PC-9 (cell line): ENCODE measurements at regions not wholly inside any gene's neighbourhood (a gene's known extent, or its start where the extent isn't known, plus 50 kb on each side); places are given as distances from the start of the nearest gene placed in this dataset.
A peak's percentile ranks its signal among the peaks of the same experiment; 100 is the strongest.

ENCODE experiments used
- BruUV-seq: library from RNA; stranded (reverse); fragments of 400-500 nt; replicated peaks from 2 replicates; lab custom pipeline; 2021; lab: Mats Ljungman, UMichigan
- CTCF ChIA-PET: fragments of 300-600 bp; sonication (Branson Sonifier 250); formaldehyde crosslinking; loops from one replicate; lab custom pipeline; 2022; ENCODE audit warnings: antibody characterized with exemption; lab: Charles Lee
- POLR2A ChIA-PET: fragments of 300-600 bp; sonication (Branson Sonifier 250); formaldehyde crosslinking; loops from one replicate; lab custom pipeline; 2022; ENCODE audit warnings: antibody characterized with exemption; ENCODE audit not compliant: unreplicated experiment; lab: Charles Lee
- DNase-seq, 2 experiments: peaks; one replicate each; pipeline versions ENCODE4 v3.0.0 to v3.0.0-alpha.2; 2015 to 2022; ENCODE audit warnings: mixed read lengths in 1 of 2
- H2AFZ ChIP-seq: fragments of 200-600 bp; sonication (generic); 2 replicates; pipeline ENCODE4 v1.8.1; 2017; ENCODE audit warnings: antibody characterized with exemption
- H3F3A ChIP-seq: fragments of 200-600 bp; sonication (generic); 2 replicates; pipeline ENCODE4 v1.8.1; 2017; ENCODE audit warnings: antibody characterized with exemption, mild to moderate bottlenecking, low read depth; ENCODE audit not compliant: insufficient read depth
- H3K27ac ChIP-seq: fragments of 200-600 bp; sonication (generic); 2 replicates; pipeline ENCODE4 v1.6.1; 2016; ENCODE audit warnings: mixed run types
- H3K27me3 ChIP-seq: fragments of 200-600 bp; sonication (generic); 2 replicates; pipeline ENCODE4 v1.6.1; 2016; ENCODE audit warnings: low read depth, mixed run types; ENCODE audit not compliant: insufficient read depth
- H3K36me3 ChIP-seq: fragments of 200-600 bp; sonication (generic); 2 replicates; pipeline ENCODE4 v1.6.1; 2016; ENCODE audit warnings: low read depth, mixed run types
- H3K4me1 ChIP-seq: fragments of 200-600 bp; sonication (generic); replicated peaks from 2 replicates; pipeline ENCODE4 v1.6.1; 2016; ENCODE audit warnings: mixed run types; ENCODE audit not compliant: insufficient read depth
- H3K4me2 ChIP-seq: fragments of 200-600 bp; sonication (generic); 2 replicates; pipeline ENCODE4 v1.6.1; 2017; ENCODE audit warnings: mixed run types
- H3K4me3 ChIP-seq: fragments of 200-600 bp; sonication (generic); 2 replicates; pipeline ENCODE4 v1.6.1; 2016; ENCODE audit warnings: mixed run types
- H3K79me2 ChIP-seq: fragments of 200-600 bp; sonication (generic); 2 replicates; pipeline ENCODE4 v1.6.1; 2017; ENCODE audit warnings: low read depth, mixed run types
- H3K9me2 ChIP-seq: fragments of 200-600 bp; sonication (generic); 2 replicates; pipeline ENCODE4 v1.8.1; 2017; ENCODE audit warnings: mild to moderate bottlenecking; ENCODE audit not compliant: insufficient read depth
- H3K9me3 ChIP-seq: fragments of 200-600 bp; sonication (generic); 2 replicates; pipeline ENCODE4 v1.8.1; 2016; ENCODE audit warnings: low read depth; ENCODE audit not compliant: insufficient read depth
- H4K20me1 ChIP-seq: fragments of 200-600 bp; sonication (generic); 2 replicates; pipeline ENCODE4 v1.8.1; 2017; ENCODE audit not compliant: insufficient read depth
- EZH2 ChIP-seq: fragments of 200-600 bp; sonication (generic); IDR thresholded peaks from 2 replicates; pipeline ENCODE4 v1.8.0; 2017; ENCODE audit warnings: antibody characterized with exemption, low read depth
- intact Hi-C: fragments of 100-400 bp; cut with micrococcal nuclease; formaldehyde crosslinking; loops from one replicate; pipeline ENCODE4 v1.10.0; 2022; ENCODE audit not compliant: unreplicated experiment
- TF ChIP-seq, protein P1 (sequence below): fragments of 200-600 bp; sonication (generic); conservative IDR thresholded peaks from 2 replicates; pipeline ENCODE4 v1.6.1; 2017; ENCODE audit warnings: mixed run types, antibody characterized with exemption, mild to moderate bottlenecking, moderate library complexity

DNA sequence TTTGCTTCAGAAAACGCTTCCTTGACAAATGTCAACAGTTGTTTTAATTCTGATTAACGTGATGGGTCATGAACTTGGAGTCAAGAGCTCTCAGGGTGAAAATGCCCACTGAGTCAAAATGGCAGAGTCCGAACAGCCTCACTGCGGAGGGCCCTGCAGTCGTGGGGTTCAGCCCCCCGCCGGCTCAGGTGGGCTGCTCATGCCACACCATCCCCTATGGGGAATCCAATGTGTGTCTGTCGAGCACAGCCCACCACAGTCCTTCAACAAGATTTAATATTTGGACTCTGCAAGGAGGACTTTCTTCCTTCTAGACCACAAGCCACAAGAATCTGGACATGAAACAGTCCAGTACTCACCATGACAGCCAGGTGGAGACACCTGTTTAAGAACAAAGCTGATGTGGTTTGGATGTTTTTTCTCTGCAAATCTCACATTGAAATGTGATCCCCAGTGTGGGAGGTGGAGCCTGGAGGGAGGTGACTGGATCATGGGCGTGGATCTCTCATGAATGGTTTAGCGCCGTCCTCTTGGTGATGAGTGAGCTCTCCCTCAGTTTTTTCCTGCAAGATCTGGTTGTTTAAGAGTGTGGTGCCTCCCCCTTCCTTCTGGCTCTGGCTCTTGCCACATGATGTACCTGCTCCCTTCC lies 201.0 kb downstream of the NDUFA10 start:
- Histone ChIP-seq H4K20me1 (no peaks in the 10 kb centered on the region), H2AFZ (no peak overlapping the region), H3K27me3 (peaks cover 94% of the 10 kb centered on the region), H3K4me3 (no peak overlapping the region), H3K4me2 (no peak overlapping the region), H3K36me3 (no peaks in the 10 kb centered on the region), H3K27ac (no peak overlapping the region), H3K4me1 (no peaks in the 10 kb centered on the region), H3K79me2 (no peaks in the 10 kb centered on the region), H3K9me2 (no peaks in the 10 kb centered on the region), H3F3A (no peaks in the 10 kb centered on the region), H3K9me3 (no peaks in the 10 kb centered on the region)
- intact Hi-C loops = loop anchor here (1.0 kb wide), 2 partner anchors 58 to 167 kb away; no protein-coding TSS in a partner anchor
- TF ChIP-seq, protein P1, sequence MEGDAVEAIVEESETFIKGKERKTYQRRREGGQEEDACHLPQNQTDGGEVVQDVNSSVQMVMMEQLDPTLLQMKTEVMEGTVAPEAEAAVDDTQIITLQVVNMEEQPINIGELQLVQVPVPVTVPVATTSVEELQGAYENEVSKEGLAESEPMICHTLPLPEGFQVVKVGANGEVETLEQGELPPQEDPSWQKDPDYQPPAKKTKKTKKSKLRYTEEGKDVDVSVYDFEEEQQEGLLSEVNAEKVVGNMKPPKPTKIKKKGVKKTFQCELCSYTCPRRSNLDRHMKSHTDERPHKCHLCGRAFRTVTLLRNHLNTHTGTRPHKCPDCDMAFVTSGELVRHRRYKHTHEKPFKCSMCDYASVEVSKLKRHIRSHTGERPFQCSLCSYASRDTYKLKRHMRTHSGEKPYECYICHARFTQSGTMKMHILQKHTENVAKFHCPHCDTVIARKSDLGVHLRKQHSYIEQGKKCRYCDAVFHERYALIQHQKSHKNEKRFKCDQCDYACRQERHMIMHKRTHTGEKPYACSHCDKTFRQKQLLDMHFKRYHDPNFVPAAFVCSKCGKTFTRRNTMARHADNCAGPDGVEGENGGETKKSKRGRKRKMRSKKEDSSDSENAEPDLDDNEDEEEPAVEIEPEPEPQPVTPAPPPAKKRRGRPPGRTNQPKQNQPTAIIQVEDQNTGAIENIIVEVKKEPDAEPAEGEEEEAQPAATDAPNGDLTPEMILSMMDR = peak; percentile 62
- no peak for TF ChIP-seq EZH2
- POLR2A ChIA-PET = no interaction called here
- peak; percentile 69 to 74 for DNase-seq
- BruUV-seq = no TSS peak
- CTCF ChIA-PET = interaction anchor here (0.6 kb wide), 1 partner anchor 1386 kb away, joined by 6 read pairs; no protein-coding TSS in a partner anchor

DNA sequence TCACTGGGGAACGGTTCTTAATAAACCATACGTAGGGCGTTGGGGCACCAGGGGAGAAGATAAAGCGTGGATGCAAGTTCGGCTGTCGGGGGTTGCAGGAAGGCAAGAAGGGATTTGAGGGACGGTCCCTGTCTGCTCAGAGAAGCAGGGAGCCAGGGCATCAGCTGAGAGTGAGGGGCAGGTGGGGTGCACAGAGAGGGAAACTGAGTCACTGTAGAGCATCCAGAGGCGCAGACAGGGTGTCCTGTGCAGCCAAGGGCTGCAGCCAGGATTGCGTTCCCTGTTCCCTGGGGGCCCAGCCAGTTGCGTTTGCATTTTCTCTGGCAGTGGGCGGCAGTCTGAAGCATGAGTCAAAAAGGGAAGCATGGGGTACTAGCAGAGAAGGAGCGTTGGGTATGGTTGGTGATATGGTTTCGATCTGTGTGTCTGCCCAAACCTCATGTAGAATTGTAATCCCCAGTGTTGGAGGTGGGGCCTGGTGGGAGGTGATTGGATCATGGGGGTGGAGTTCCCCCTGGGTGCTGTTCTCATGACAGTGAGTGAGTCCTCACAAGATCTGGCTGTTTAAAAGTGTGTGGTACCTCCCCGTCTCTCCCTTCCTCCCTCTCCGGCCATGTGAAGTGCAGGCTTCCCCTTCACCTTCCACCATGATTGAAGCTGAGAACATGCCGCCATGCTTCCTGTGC lies 202.9 kb downstream of the NDUFA10 start:
- no TSS peak for BruUV-seq
- no peaks in the 10 kb centered on the region for H3K9me3 ChIP-seq
- TF ChIP-seq, protein P1 = no peak
- TF ChIP-seq EZH2 = no peak
- no peaks in the 10 kb centered on the region for H3F3A ChIP-seq
- H3K79me2 ChIP-seq = no peaks in the 10 kb centered on the region
- H3K4me2 ChIP-seq = no peak overlapping the region
- no peaks in the 10 kb centered on the region for H3K9me2 ChIP-seq
- no peaks in the 10 kb centered on the region for H3K36me3 ChIP-seq
- no peak overlapping the region for H3K4me3 ChIP-seq
- POLR2A ChIA-PET = interaction anchor here (0.6 kb wide), 1 partner anchor 411 kb away, joined by 36 read pairs; no protein-coding TSS in a partner anchor
- H3K27ac ChIP-seq = no peak overlapping the region
- H4K20me1 ChIP-seq = no peaks in the 10 kb centered on the region
- DNase-seq = no peak
- H3K4me1 ChIP-seq = no peaks in the 10 kb centered on the region
- H2AFZ ChIP-seq = no peak overlapping the region
- peaks cover 91% of the 10 kb centered on the region for H3K27me3 ChIP-seq
- intact Hi-C loops = no loop called here
- CTCF ChIA-PET = no interaction called here

DNA sequence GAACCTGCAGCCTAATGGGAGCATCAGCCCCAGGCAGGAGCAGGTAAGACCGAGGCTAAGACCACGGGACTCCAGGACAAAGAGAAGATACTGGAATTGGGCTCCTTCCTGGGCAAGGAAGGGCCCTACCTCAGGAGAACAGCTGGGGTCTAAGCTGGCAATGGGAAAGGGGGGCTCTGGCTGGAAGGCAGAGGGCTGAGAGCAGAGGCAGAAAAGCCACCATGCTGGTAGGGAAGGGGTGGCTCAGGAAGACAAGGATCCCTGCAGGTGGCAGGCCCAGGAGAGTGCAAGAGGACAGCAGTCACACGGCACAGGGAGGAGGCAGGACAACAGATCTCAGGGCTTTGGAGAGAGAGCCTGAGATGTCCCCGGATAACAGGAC lies 203.5 kb downstream of the NDUFA10 start:
- Histone ChIP-seq H3K4me2 (no peak overlapping the region), H4K20me1 (no peaks in the 10 kb centered on the region), H3K9me3 (no peaks in the 10 kb centered on the region), H3K27me3 (peaks cover 91% of the 10 kb centered on the region), H3K36me3 (no peaks in the 10 kb centered on the region), H3K4me1 (no peaks in the 10 kb centered on the region), H3K79me2 (no peaks in the 10 kb centered on the region), H2AFZ (no peak overlapping the region), H3K9me2 (no peaks in the 10 kb centered on the region), H3K27ac (no peak overlapping the region), H3K4me3 (no peak overlapping the region), H3F3A (no peaks in the 10 kb centered on the region)
- no peak for DNase-seq
- ChIA-PET CTCF (no interaction called here), POLR2A (no interaction called here)
- no TSS peak for BruUV-seq
- intact Hi-C loops = no loop called here
- no peak for TF ChIP-seq EZH2
- TF ChIP-seq, protein P1 = no peak
